B cell (primary cell): ENCODE measurements at regions not wholly inside any gene's neighbourhood (a gene's known extent, or its start where the extent isn't known, plus 50 kb on each side); places are given as distances from the start of the nearest gene placed in this dataset.

Source experiments
- EZH2 ChIP-seq: IDR thresholded peaks from 2 replicates; pipeline ENCODE4 v1.6.1; 2012; ENCODE audit warnings: borderline replicate concordance, low read depth, mild to moderate bottlenecking, moderate library complexity, low read length; ENCODE audit not compliant: insufficient read depth, poor library complexity, severe bottlenecking
- TF ChIP-seq, protein P1 (sequence below): fragments of 200-600 bp; IDR thresholded peaks from one replicate; pipeline ENCODE4 v1.8.0; 2022; ENCODE audit warnings: antibody characterized with exemption, mild to moderate bottlenecking

GRCh38 chr11:106177311-106177710 lies 99.8 kb downstream of the AASDHPPT start:
- TF ChIP-seq, protein P1, sequence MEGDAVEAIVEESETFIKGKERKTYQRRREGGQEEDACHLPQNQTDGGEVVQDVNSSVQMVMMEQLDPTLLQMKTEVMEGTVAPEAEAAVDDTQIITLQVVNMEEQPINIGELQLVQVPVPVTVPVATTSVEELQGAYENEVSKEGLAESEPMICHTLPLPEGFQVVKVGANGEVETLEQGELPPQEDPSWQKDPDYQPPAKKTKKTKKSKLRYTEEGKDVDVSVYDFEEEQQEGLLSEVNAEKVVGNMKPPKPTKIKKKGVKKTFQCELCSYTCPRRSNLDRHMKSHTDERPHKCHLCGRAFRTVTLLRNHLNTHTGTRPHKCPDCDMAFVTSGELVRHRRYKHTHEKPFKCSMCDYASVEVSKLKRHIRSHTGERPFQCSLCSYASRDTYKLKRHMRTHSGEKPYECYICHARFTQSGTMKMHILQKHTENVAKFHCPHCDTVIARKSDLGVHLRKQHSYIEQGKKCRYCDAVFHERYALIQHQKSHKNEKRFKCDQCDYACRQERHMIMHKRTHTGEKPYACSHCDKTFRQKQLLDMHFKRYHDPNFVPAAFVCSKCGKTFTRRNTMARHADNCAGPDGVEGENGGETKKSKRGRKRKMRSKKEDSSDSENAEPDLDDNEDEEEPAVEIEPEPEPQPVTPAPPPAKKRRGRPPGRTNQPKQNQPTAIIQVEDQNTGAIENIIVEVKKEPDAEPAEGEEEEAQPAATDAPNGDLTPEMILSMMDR: no peak
- no peak for TF ChIP-seq EZH2
